B cell (primary cell): ENCODE measurements at regions not wholly inside any gene's neighbourhood (a gene's known extent, or its start where the extent isn't known, plus 50 kb on each side); places are given as distances from the start of the nearest gene placed in this dataset.

ENCODE experiments used
- ATAC-seq: fragments of 200-7000 bp; cut with Tn5 transposase; one replicate; pipeline ENCODE4 v1.10.0; 2021; ENCODE audit warnings: low read depth, mild to moderate bottlenecking, moderate number of reproducible peaks, moderate library complexity
- CTCF ChIA-PET: fragments of 350-600 bp; sonication (Branson Sonifier 250); formaldehyde crosslinking; loops from one replicate; lab custom pipeline; 2021; ENCODE audit warnings: antibody characterized with exemption, inconsistent platforms; lab: Charles Lee
- POLR2A ChIA-PET: fragments of 350-600 bp; sonication (Branson Sonifier 250); formaldehyde crosslinking; loops from one replicate; lab custom pipeline; 2021; ENCODE audit warnings: antibody characterized with exemption; lab: Charles Lee
- DNase-seq: peaks from one replicate; pipeline ENCODE4 v3.0.0; 2013
- H2AFZ ChIP-seq: 2 replicates; pipeline ENCODE4 v1.6.1; 2012; ENCODE audit warnings: mild to moderate bottlenecking, low read depth, low read length; ENCODE audit not compliant: insufficient read depth, poor library complexity, severe bottlenecking
- H3K27ac ChIP-seq, 2 donors: 1 replicate in 1 of 2; 2 replicates in 1 of 2; pipeline ENCODE4 v1.5.1; 2012 to 2013; ENCODE audit warnings: low read length in 2 of 2, mild to moderate bottlenecking in 2 of 2, moderate library complexity in 1 of 2
- H3K27me3 ChIP-seq, 4 experiments: fragments of 200-600 bp in 1 of 4; sonication (generic) in 1 of 4; replicated peaks in 1 of 4; 1 replicate in 2 of 4; 2 replicates in 2 of 4; pipeline versions ENCODE4 v1.6.1 to v1.7.0; 2013 to 2016; ENCODE audit warnings: low read length in 3 of 4, mild to moderate bottlenecking in 2 of 4, mixed read lengths in 1 of 4, moderate library complexity in 1 of 4; ENCODE audit not compliant: insufficient read depth in 4 of 4, control insufficient read depth in 3 of 4; ENCODE audit errors: control extremely low read depth in 1 of 4
- H3K36me3 ChIP-seq, 2 experiments: replicated peaks in 1 of 2; 1 replicate in 1 of 2; 2 replicates in 1 of 2; pipeline versions ENCODE4 v1.6.1 to v1.7.1; 2013; ENCODE audit warnings: low read length in 1 of 2; ENCODE audit not compliant: insufficient read depth in 2 of 2, control insufficient read depth in 1 of 2; ENCODE audit errors: control extremely low read depth in 1 of 2, extremely low read depth in 1 of 2
- H3K4me1 ChIP-seq, 2 donors: fragments of 200-600 bp in 1 of 2; sonication (generic) in 1 of 2; 1 replicate in 1 of 2; 2 replicates in 1 of 2; pipeline versions ENCODE4 v1.5.1 to v1.6.1; 2013 to 2017; ENCODE audit warnings: low read length in 2 of 2; ENCODE audit not compliant: control insufficient read depth in 2 of 2, insufficient read depth in 2 of 2
- H3K4me2 ChIP-seq: replicated peaks from 2 replicates; pipeline ENCODE3; 2012; ENCODE audit warnings: mild to moderate bottlenecking, low read depth, low read length; ENCODE audit not compliant: poor library complexity, severe bottlenecking
- H3K4me3 ChIP-seq, 5 experiments: fragments of 200-600 bp in 1 of 5; sonication (generic) in 1 of 5; 1 replicate in 3 of 5; 2 replicates in 2 of 5; pipeline versions ENCODE4 v1.5.1 to v1.7.0; 2011 to 2016; ENCODE audit warnings: low read length in 4 of 5, mild to moderate bottlenecking in 4 of 5, low read depth in 2 of 5, control low read depth in 1 of 5, moderate library complexity in 1 of 5; ENCODE audit not compliant: insufficient read depth in 1 of 5; ENCODE audit errors: control extremely low read depth in 1 of 5, extremely low read depth in 1 of 5
- H3K79me2 ChIP-seq: fragments of 200-600 bp; sonication (generic); one replicate; pipeline ENCODE4 v1.6.0; 2016; ENCODE audit warnings: low read length; ENCODE audit not compliant: control insufficient read depth, insufficient read depth
- H3K9ac ChIP-seq: fragments of 200-600 bp; sonication (generic); 2 replicates; pipeline ENCODE4 v1.6.1; 2017; ENCODE audit warnings: mild to moderate bottlenecking, low read length, moderate library complexity
- H3K9me3 ChIP-seq, 3 donors: one replicate each; pipeline versions ENCODE4 v1.6.1 to v1.7.1; 2013; ENCODE audit warnings: low read length in 2 of 3; ENCODE audit not compliant: control insufficient read depth in 2 of 3, insufficient read depth in 1 of 3; ENCODE audit errors: control extremely low read depth in 1 of 3
- H4K20me1 ChIP-seq: 2 replicates; pipeline ENCODE4 v1.6.0; 2012; ENCODE audit warnings: mild to moderate bottlenecking, low read length; ENCODE audit not compliant: insufficient read depth, control insufficient read depth, poor library complexity, severe bottlenecking
- H3K27ac Mint-ChIP-seq: one replicate; pipeline ENCODE4 v1.8.0; 2021; ENCODE audit warnings: mixed read lengths
- H3K27me3 Mint-ChIP-seq: one replicate; pipeline ENCODE4 v1.8.0; 2021; ENCODE audit warnings: mixed read lengths
- H3K4me1 Mint-ChIP-seq: one replicate; pipeline ENCODE4 v1.8.0; 2021; ENCODE audit warnings: mixed read lengths
- H3K4me3 Mint-ChIP-seq: one replicate; pipeline ENCODE4 v1.8.0; 2021; ENCODE audit warnings: mixed read lengths
- H3K9me3 Mint-ChIP-seq: one replicate; pipeline ENCODE4 v1.8.0; 2022; ENCODE audit warnings: mixed read lengths; ENCODE audit not compliant: insufficient read depth
- CTCF ChIP-seq: fragments of 200-600 bp; IDR thresholded peaks from one replicate; pipeline ENCODE4 v1.8.0; 2022; ENCODE audit warnings: antibody characterized with exemption, mild to moderate bottlenecking
- EZH2 ChIP-seq: IDR thresholded peaks from 2 replicates; pipeline ENCODE4 v1.6.1; 2012; ENCODE audit warnings: borderline replicate concordance, low read depth, mild to moderate bottlenecking, moderate library complexity, low read length; ENCODE audit not compliant: insufficient read depth, poor library complexity, severe bottlenecking
- WGBS: methylation state at CpG from one replicate; pipeline ENCODE4 v1.1.5; 2013; ENCODE audit warnings: missing lambda C conversion rate; ENCODE audit not compliant: insufficient coverage; 5-methylcytosine and 5-hydroxymethylcytosine counted together
- intact Hi-C: fragments of 100-400 bp; cut with micrococcal nuclease; formaldehyde crosslinking; loops from one replicate; pipeline ENCODE4 v1.10.0; 2022

GRCh38 chr3:109853077-109853731, 515.9 kb upstream of the DPPA4 start:
- Histone ChIP-seq H3K4me3 (no peak overlapping the region), H2AFZ (no peak overlapping the region), H3K36me3 (no peaks in the 10 kb centered on the region), H3K27me3 (no peaks in the 10 kb centered on the region), H3K9me3 (peaks cover 0 to 14% (median 10%) of the 10 kb centered on the region in 3 donors), H3K4me1 (no peaks in the 10 kb centered on the region), H4K20me1 (no peaks in the 10 kb centered on the region), H3K79me2 (no peaks in the 10 kb centered on the region), H3K9ac (no peak overlapping the region), H3K4me2 (no peak overlapping the region), H3K27ac (no peak overlapping the region)
- Mint-ChIP-seq H3K27ac (no peak overlapping the region), H3K9me3 (peaks cover 16% of the 10 kb centered on the region), H3K27me3 (no peaks in the 10 kb centered on the region), H3K4me1 (no peaks in the 10 kb centered on the region), H3K4me3 (no peak overlapping the region)
- ChIA-PET POLR2A (no interaction called here), CTCF (interaction anchor here (1.1 kb wide), 1 partner anchor 29 kb away, joined by 3 read pairs; no protein-coding TSS in a partner anchor)
- intact Hi-C loops = no loop called here
- ATAC-seq (no peak), DNase-seq (no peak)
- WGBS = no CpG with 5 or more reads among the region's 2 CpGs
- no peak for TF ChIP-seq CTCF

GRCh38 chr3:109863701-109864100, 526.4 kb upstream of the DPPA4 start:
- Mint-ChIP-seq H3K4me3 (no peak overlapping the region), H3K9me3 (peaks cover 7% of the 10 kb centered on the region), H3K27me3 (no peaks in the 10 kb centered on the region), H3K4me1 (no peaks in the 10 kb centered on the region), H3K27ac (no peak overlapping the region)
- H3K9me3 ChIP-seq = no peaks in the 10 kb centered on the region
- H3K4me2 ChIP-seq = no peak overlapping the region
- CTCF ChIA-PET = no interaction called here
- POLR2A ChIA-PET = no interaction called here
- intact Hi-C loops = no loop called here
- H3K4me3 ChIP-seq = no peak overlapping the region
- no peaks in the 10 kb centered on the region for H3K4me1 ChIP-seq
- H4K20me1 ChIP-seq = no peaks in the 10 kb centered on the region
- 100% methylated on average over 1 of the region's 1 CpG for WGBS
- no peaks in the 10 kb centered on the region for H3K27me3 ChIP-seq
- DNase-seq (no peak), ATAC-seq (no peak)
- H3K27ac ChIP-seq = no peak overlapping the region
- H3K36me3 ChIP-seq = no peaks in the 10 kb centered on the region
- TF ChIP-seq CTCF = no peak
- no peak for TF ChIP-seq EZH2
- no peaks in the 10 kb centered on the region for H3K79me2 ChIP-seq
- H2AFZ ChIP-seq = no peak overlapping the region
- no peak overlapping the region for H3K9ac ChIP-seq
